NCI-H2196 (cell line): ENCODE measurements at regions not wholly inside any gene's neighbourhood (a gene's known extent, or its start where the extent isn't known, plus 50 kb on each side); places are given as distances from the start of the nearest gene placed in this dataset.

Experiments used
- DNase-seq: peaks from one replicate; lab custom pipeline; 2025; ENCODE audit not compliant: unreplicated experiment; lab: John Stamatoyannopoulos, UW

- no peak for DNase-seq
Observed at GRCh38 chr7:108686494-108686893, 116.8 kb downstream of the DNAJB9 start.

DNA sequence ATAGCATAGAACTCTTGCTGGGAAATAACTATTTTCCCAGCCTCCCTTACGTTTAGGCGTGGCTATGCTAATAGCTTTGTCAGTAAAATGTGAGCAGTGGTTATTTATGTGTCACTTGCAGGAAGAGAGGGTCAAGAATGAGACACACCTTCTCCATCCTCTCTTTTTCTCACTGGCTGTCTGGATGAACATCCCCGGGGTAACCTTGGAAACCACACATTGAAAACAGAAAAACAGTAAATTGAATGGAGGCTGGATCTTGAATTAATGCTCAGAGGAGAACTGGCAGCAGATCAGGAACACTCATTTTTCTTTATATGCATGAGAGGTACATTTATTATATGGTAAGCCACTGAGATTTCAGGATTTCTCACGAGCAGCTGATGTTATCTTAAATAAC, 127.6 kb downstream of the DNAJB9 start:
- no peak for DNase-seq

- DNase-seq = no peak
Observed at GRCh38 chr7:108711611-108712010, 141.9 kb downstream of the DNAJB9 start.

- no peak for DNase-seq
Observed at GRCh38 chr7:108716783-108717182, 147.1 kb downstream of the DNAJB9 start.

GRCh38 chr7:108717781-108718180, 148.1 kb downstream of the DNAJB9 start:
- DNase-seq = no peak

- no peak for DNase-seq
Observed at GRCh38 chr7:108719631-108720030, 150.0 kb downstream of the DNAJB9 start.

GRCh38 chr7:108722561-108722960, 152.9 kb downstream of the DNAJB9 start:
- DNase-seq = no peak

DNA sequence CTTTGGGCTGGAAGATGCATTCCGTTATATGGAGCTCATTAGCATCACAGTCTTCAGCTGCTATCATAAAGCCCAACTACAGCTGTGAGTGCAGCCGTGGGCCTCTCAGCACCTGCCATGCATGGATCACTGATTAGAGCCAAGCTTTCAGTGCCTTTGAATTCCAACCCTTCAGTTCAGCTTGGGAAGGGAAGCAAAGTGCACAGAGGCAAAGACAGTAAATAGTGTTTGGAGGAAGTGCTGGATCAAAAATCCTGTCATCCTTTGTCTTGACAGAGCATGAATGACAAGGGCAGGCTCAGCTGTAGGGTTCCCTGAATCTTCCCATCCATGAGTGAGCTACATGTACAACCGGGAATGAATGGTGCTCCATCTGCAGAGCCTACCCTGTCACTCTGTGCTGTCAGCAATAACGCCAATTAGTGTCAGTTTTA, 153.7 kb downstream of the DNAJB9 start:
- no peak for DNase-seq

DNA sequence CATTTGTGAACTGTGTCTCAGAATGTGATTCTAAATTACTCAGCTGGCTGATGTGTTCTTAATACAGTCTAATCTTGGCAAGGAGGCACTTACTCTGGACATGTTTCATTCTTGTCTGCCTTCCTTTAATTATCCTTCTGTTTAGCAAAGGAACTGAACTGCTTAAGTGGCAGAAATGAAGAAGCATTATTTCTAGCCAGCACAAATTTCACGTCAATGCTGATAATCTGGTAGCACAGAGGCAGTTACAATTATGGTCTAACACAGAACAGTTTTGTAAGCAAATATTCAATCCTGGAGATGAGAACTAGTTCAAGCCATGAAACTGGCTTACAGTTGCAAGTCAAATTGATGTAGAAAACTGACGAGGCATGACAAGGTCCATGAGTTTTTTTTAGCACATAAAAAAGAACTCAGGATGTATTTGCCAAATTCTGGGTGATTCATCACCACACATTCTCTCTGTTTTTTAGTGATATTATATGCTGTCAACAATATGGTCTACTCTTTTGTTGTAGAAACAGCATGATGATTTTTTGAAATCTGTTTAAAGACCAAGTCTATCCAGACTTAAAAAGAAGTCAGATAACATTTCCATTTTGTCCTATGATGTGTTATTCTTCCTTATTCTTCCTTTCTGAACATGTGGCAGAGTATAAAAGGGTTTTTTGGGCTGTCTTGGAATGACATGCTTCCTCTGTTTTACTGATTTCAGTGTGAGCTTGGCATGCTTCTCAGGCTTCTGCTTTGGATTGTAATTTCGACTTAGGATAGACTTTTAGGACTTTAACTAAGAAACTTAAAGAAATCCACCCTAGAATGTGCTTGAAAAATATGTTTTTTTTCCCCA, 154.8 kb downstream of the DNAJB9 start:
- DNase-seq = no peak

- DNase-seq = no peak
Observed at GRCh38 chr7:108735814-108736213, 166.1 kb downstream of the DNAJB9 start.

- DNase-seq = no peak
Observed at GRCh38 chr7:108736221-108736891, 166.7 kb downstream of the DNAJB9 start.

DNA sequence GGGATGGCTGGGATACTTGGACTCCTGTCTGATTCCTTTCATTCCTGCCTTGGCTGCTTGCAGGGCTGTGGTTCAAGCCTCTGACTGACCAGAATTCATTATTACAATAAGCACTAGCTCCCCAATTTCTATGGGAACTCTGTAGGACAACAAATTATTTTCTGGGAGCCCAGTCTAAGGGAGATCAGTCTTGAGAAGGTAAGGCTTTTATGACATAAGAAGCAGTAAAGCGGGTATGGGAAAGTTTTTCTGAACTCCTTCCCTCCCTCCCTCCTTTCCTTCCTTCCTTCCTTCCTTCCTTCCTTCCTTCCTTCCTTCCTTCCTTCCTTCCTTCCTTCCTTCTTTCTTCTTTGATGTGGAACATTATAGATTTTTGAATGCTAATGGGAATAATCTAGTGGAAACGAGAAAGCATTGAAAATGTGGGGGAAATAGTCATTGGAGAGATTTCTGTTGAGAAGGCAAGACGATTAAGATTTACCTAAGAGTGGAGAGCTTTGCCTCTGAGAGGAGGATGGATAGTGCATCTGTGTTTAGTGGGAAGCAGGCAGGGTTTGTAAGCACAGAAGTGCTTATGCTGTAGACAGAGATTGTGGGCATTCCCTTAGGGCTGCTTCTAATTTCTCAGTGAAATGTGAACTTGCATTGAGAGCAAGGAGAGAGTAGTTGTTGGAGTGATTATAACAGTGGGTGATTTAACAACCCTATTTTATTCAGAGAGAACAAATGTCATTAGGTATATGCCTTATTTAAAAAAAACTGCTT, 201.5 kb downstream of the DNAJB9 start:
- DNase-seq = no peak

- no peak for DNase-seq
Observed at GRCh38 chr7:108771853-108772252, 202.2 kb downstream of the DNAJB9 start.

GRCh38 chr7:108777966-108778365, 208.3 kb downstream of the DNAJB9 start:
- no peak for DNase-seq

GRCh38 chr7:108789451-108789850, 219.8 kb downstream of the DNAJB9 start:
- DNase-seq = no peak

- DNase-seq = no peak
Observed at GRCh38 chr7:108794466-108794865, 224.8 kb downstream of the DNAJB9 start.

- no peak for DNase-seq
Observed at GRCh38 chr7:108802650-108803049, 233.0 kb downstream of the DNAJB9 start.

DNA sequence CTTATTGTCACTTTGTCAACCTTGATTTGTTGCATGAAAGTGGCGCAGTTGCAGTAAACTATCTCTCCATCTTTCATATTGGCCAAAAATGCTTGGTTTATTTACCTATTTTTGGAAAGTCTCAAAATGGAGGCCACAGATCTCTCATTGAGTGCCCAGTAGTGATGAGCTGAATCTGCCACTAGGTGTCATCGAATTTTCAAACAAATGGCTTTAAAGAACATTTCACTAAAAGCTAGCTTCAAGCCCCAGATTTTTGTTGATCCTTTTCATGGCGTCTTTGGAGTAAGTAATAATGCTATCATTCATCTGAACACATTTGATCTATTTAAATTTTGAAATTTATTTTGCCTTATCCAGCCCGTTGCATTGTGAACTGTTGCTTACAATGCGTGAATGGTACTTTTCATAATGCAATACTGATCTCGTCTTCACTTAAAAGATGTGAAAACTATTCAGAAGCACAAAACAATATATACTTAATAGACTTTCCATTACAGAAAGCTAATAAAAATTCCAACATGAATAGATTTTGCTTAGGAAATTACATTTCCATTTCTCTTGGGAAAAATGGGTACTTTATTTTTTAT, 236.2 kb downstream of the DNAJB9 start:
- DNase-seq = no peak

DNA sequence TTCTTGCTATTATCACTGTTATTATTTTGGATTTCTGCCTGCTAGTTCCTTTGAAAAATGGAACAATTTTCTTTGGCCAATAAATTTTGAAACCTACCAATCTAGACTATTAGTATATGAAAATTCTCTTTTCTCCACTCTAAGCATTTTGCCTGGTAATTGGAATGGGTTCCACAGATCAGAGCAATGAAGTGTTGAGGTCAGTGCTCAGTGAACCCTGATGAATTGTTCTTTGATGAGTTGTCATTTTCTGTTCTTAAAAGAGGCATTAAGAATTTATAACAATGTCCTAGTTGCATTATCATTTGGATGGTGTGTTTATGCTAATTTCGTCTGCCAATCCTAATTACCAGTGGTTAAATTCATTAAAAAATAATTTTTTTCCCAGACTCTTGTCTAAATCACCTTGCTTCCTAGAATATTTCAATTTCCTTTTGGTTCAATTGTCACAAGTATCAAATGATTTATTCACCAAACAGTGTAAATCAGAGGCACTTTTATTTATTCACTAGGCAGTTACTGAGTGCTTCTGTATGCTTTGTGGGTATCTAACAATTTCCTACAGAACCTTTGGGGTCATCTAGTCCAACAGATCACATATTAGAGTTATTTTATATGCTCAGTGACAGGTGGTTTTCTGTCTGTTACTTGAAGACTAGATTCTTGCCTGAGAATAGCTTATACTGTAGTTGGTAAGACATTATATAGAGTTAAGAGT, 239.0 kb downstream of the DNAJB9 start:
- no peak for DNase-seq

DNA sequence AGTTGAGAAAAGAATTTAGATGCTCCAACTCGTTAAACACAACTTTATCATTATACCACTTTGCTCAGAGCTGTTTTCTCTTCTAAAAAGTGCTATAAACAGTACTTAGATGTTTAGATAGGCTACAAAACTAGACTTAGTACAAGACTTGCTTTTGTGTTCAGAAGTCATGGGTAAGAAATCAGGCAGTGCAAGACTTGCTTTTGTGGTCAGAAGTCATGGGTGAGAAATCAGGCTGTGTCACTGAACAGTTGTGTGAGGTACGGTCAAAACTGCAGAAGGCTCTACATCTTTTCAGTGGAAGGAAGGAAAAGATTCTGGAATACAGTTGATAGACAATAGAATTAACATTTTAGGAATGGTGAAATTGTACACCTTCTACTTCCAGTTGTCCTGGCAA, 239.7 kb downstream of the DNAJB9 start:
- no peak for DNase-seq
